ENCODE measurements at regions not wholly inside any gene's neighbourhood (a gene's known extent, or its start where the extent isn't known, plus 50 kb on each side); places are given as distances from the start of the nearest gene placed in this dataset.
A peak's percentile ranks its signal among the peaks of the same experiment; 100 is the strongest.

- WGBS, 2 donors (ENCODE audit: extremely low coverage in 2 of 2, insufficient read length in 2 of 2, insufficient replicate concordance in 1 of 2), result no CpG with 5 or more reads among the region's 7 CpGs
- H3K4me3 ChIP-seq (ENCODE audit: low read length in 2 of 2), result no peak overlapping the region
- no peak overlapping the region for H3K4me2 ChIP-seq (ENCODE audit: insufficient read depth, low read length, poor library complexity, severe bottlenecking)
- no peaks in the 10 kb centered on the region for H3K9me3 ChIP-seq (replicated peaks in 1 of 2; ENCODE audit: control insufficient read depth in 2 of 2, insufficient read depth in 1 of 2, low read depth in 1 of 2, low read length in 2 of 2)
- H3K9ac ChIP-seq (ENCODE audit: low read depth, low read length, poor library complexity), result no peak overlapping the region
- no peaks in the 10 kb centered on the region for H3K27me3 ChIP-seq (ENCODE audit: control insufficient read depth in 3 of 3, insufficient read depth in 3 of 3, low read depth in 1 of 3, low read length in 3 of 3)
- H4K8ac ChIP-seq (ENCODE audit: low read depth, low read length), result no peak overlapping the region
- peaks cover 5 to 9% of the 10 kb centered on the region in 2 donors for H3K4me1 ChIP-seq (ENCODE audit: control insufficient read depth in 2 of 2, insufficient read depth in 1 of 2, low read depth in 1 of 2, low read length in 2 of 2)
- no peak overlapping the region for H3K18ac ChIP-seq (ENCODE audit: low read length)
- H3K14ac ChIP-seq (ENCODE audit: low read length), result no peak overlapping the region
- H3K23ac ChIP-seq (ENCODE audit: low read depth, low read length, poor library complexity), result no peak overlapping the region
- no peak overlapping the region for H3K27ac ChIP-seq (replicated peaks; ENCODE audit: low read length)
- no peak overlapping the region for H2AFZ ChIP-seq (ENCODE audit: low read length)
- H3K79me1 ChIP-seq (ENCODE audit: low read depth, low read length), result no peaks in the 10 kb centered on the region
- H4K91ac ChIP-seq (ENCODE audit: low read depth, low read length, poor library complexity), result no peak overlapping the region
- no peak overlapping the region for H2BK120ac ChIP-seq (ENCODE audit: low read depth, low read length)
- no peak overlapping the region for H2BK5ac ChIP-seq (ENCODE audit: low read length)
- no peak for DNase-seq (ENCODE audit: low spot score)
- H3K36me3 ChIP-seq (replicated peaks in 1 of 2; ENCODE audit: control insufficient read depth in 2 of 2, insufficient read depth in 2 of 2, low read length in 2 of 2), result no peaks in the 10 kb centered on the region
- H2AK5ac ChIP-seq (ENCODE audit: low read depth, low read length), result no peak overlapping the region
- H3K4ac ChIP-seq (ENCODE audit: low read length), result no peak overlapping the region
- no peak overlapping the region for H2BK12ac ChIP-seq (ENCODE audit: low read length)
- no peak overlapping the region for H2BK15ac ChIP-seq (ENCODE audit: low read length)
Measured at GRCh38 chr5:116939641-116940040, 365.0 kb upstream of the SEMA6A start.

DNA sequence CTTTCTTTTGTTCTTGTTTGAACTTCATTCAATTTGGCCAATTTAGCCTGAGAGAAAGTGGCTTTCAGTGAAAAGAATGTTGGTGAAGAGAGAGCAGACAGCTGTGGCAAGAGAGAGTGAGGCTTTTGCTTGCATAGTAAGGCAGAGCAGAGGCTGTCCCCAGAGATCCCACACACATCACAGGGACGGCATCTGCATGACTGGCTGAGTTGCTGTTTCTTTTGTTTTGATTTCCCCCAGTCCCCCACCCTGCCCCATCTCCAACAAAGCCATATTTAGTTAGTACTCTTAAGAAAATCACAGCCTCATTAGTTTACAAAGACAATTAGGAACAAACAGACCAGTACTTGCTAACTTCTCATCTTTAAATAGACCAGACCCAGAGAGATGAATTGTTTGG, 363.9 kb upstream of the SEMA6A start:
- Histone ChIP-seq H3K36me3 (replicated peaks in 1 of 2; ENCODE audit: control insufficient read depth in 2 of 2, insufficient read depth in 2 of 2, low read length in 2 of 2) (no peaks in the 10 kb centered on the region), H3K9me3 (replicated peaks in 1 of 2; ENCODE audit: control insufficient read depth in 2 of 2, insufficient read depth in 1 of 2, low read depth in 1 of 2, low read length in 2 of 2) (no peaks in the 10 kb centered on the region), H2AK5ac (ENCODE audit: low read depth, low read length) (no peak overlapping the region), H3K18ac (ENCODE audit: low read length) (no peak overlapping the region), H2BK15ac (ENCODE audit: low read length) (no peak overlapping the region), H3K27me3 (ENCODE audit: control insufficient read depth in 3 of 3, insufficient read depth in 3 of 3, low read depth in 1 of 3, low read length in 3 of 3) (peaks cover 0 to 3% (median 0%) of the 10 kb centered on the region in 3 experiments), H2BK5ac (ENCODE audit: low read length) (no peak overlapping the region), H3K4ac (ENCODE audit: low read length) (no peak overlapping the region), H3K23ac (ENCODE audit: low read depth, low read length, poor library complexity) (no peak overlapping the region), H4K8ac (ENCODE audit: low read depth, low read length) (no peak overlapping the region), H2AFZ (ENCODE audit: low read length) (peak overlapping the region; percentile 70), H3K27ac (replicated peaks; ENCODE audit: low read length) (peak overlapping the region; percentile 24), H3K79me1 (ENCODE audit: low read depth, low read length) (no peaks in the 10 kb centered on the region), H3K9ac (ENCODE audit: low read depth, low read length, poor library complexity) (no peak overlapping the region), H3K14ac (ENCODE audit: low read length) (no peak overlapping the region), H3K4me2 (ENCODE audit: insufficient read depth, low read length, poor library complexity, severe bottlenecking) (no peak overlapping the region), H3K4me1 (ENCODE audit: control insufficient read depth in 2 of 2, insufficient read depth in 1 of 2, low read depth in 1 of 2, low read length in 2 of 2) (peaks cover 5 to 9% of the 10 kb centered on the region in 2 donors), H3K4me3 (ENCODE audit: low read length in 2 of 2) (no peak overlapping the region), H2BK12ac (ENCODE audit: low read length) (no peak overlapping the region), H2BK120ac (ENCODE audit: low read depth, low read length) (no peak overlapping the region), H4K91ac (ENCODE audit: low read depth, low read length, poor library complexity) (no peak overlapping the region)
- no CpG with 5 or more reads among the region's 1 CpG for WGBS, 2 donors (ENCODE audit: extremely low coverage in 2 of 2, insufficient read length in 2 of 2, insufficient replicate concordance in 1 of 2)
- DNase-seq (ENCODE audit: low spot score), result peak; percentile 32

- no peaks in the 10 kb centered on the region for H3K79me1 ChIP-seq (ENCODE audit: low read depth, low read length)
- no peak overlapping the region for H3K9ac ChIP-seq (ENCODE audit: low read depth, low read length, poor library complexity)
- peaks cover 0 to 3% (median 0%) of the 10 kb centered on the region in 3 experiments for H3K27me3 ChIP-seq (ENCODE audit: control insufficient read depth in 3 of 3, insufficient read depth in 3 of 3, low read depth in 1 of 3, low read length in 3 of 3)
- H4K91ac ChIP-seq (ENCODE audit: low read depth, low read length, poor library complexity), result no peak overlapping the region
- DNase-seq (ENCODE audit: low spot score), result no peak
- H3K36me3 ChIP-seq (replicated peaks in 1 of 2; ENCODE audit: control insufficient read depth in 2 of 2, insufficient read depth in 2 of 2, low read length in 2 of 2), result no peaks in the 10 kb centered on the region
- no peak overlapping the region for H3K14ac ChIP-seq (ENCODE audit: low read length)
- no peak overlapping the region for H4K8ac ChIP-seq (ENCODE audit: low read depth, low read length)
- H3K9me3 ChIP-seq (replicated peaks in 1 of 2; ENCODE audit: control insufficient read depth in 2 of 2, insufficient read depth in 1 of 2, low read depth in 1 of 2, low read length in 2 of 2), result no peaks in the 10 kb centered on the region
- H2AK5ac ChIP-seq (ENCODE audit: low read depth, low read length), result no peak overlapping the region
- no peak overlapping the region for H2BK15ac ChIP-seq (ENCODE audit: low read length)
- H3K4me1 ChIP-seq (ENCODE audit: control insufficient read depth in 2 of 2, insufficient read depth in 1 of 2, low read depth in 1 of 2, low read length in 2 of 2), result peaks cover 5 to 11% of the 10 kb centered on the region in 2 donors
- no CpG with 5 or more reads among the region's 2 CpGs for WGBS, 2 donors (ENCODE audit: extremely low coverage in 2 of 2, insufficient read length in 2 of 2, insufficient replicate concordance in 1 of 2)
- no peak overlapping the region for H2BK12ac ChIP-seq (ENCODE audit: low read length)
- H3K4me2 ChIP-seq (ENCODE audit: insufficient read depth, low read length, poor library complexity, severe bottlenecking), result no peak overlapping the region
- no peak overlapping the region for H2BK120ac ChIP-seq (ENCODE audit: low read depth, low read length)
- H3K27ac ChIP-seq (replicated peaks; ENCODE audit: low read length), result no peak overlapping the region
- no peak overlapping the region for H3K4ac ChIP-seq (ENCODE audit: low read length)
- no peak overlapping the region for H2BK5ac ChIP-seq (ENCODE audit: low read length)
- no peak overlapping the region for H3K4me3 ChIP-seq (ENCODE audit: low read length in 2 of 2)
- no peak overlapping the region for H3K23ac ChIP-seq (ENCODE audit: low read depth, low read length, poor library complexity)
- no peak overlapping the region for H3K18ac ChIP-seq (ENCODE audit: low read length)
- H2AFZ ChIP-seq (ENCODE audit: low read length), result no peak overlapping the region
Measured at GRCh38 chr5:116935561-116936162, 361.0 kb upstream of the SEMA6A start.

DNA sequence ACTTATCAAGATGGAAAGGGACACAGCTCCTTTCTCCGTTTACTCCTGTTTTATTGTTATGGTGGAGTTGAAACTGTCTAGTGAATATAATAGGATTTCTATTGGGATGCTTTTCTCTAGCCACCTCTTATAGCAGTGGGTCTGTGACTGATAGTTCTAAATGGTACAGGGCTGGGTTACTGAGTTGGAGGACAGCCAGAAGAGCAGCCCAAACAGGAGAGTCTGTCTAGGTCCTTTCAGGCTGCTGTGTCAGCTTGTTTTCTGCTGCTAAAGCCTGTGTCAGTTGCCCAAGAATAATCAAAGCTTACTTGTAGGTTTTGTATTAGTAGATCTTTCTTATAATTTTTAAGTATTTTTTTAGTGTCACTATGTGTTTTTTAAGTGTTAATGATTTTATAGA, 356.0 kb upstream of the SEMA6A start:
- Histone ChIP-seq H2BK15ac (ENCODE audit: low read length) (no peak overlapping the region), H4K8ac (ENCODE audit: low read depth, low read length) (no peak overlapping the region), H3K79me1 (ENCODE audit: low read depth, low read length) (no peaks in the 10 kb centered on the region), H3K4me3 (ENCODE audit: low read length in 2 of 2) (no peak overlapping the region), H2AK5ac (ENCODE audit: low read depth, low read length) (no peak overlapping the region), H3K27ac (replicated peaks; ENCODE audit: low read length) (no peak overlapping the region), H3K23ac (ENCODE audit: low read depth, low read length, poor library complexity) (no peak overlapping the region), H3K36me3 (replicated peaks in 1 of 2; ENCODE audit: control insufficient read depth in 2 of 2, insufficient read depth in 2 of 2, low read length in 2 of 2) (no peaks in the 10 kb centered on the region), H2BK120ac (ENCODE audit: low read depth, low read length) (no peak overlapping the region), H3K4ac (ENCODE audit: low read length) (no peak overlapping the region), H3K14ac (ENCODE audit: low read length) (no peak overlapping the region), H2BK12ac (ENCODE audit: low read length) (no peak overlapping the region), H3K4me1 (ENCODE audit: control insufficient read depth in 2 of 2, insufficient read depth in 1 of 2, low read depth in 1 of 2, low read length in 2 of 2) (peaks cover 0 to 2% of the 10 kb centered on the region in 2 donors), H3K18ac (ENCODE audit: low read length) (no peak overlapping the region), H3K4me2 (ENCODE audit: insufficient read depth, low read length, poor library complexity, severe bottlenecking) (no peak overlapping the region), H2BK5ac (ENCODE audit: low read length) (no peak overlapping the region), H2AFZ (ENCODE audit: low read length) (no peak overlapping the region), H3K9ac (ENCODE audit: low read depth, low read length, poor library complexity) (no peak overlapping the region), H3K27me3 (ENCODE audit: control insufficient read depth in 3 of 3, insufficient read depth in 3 of 3, low read depth in 1 of 3, low read length in 3 of 3) (peaks cover 0 to 3% (median 0%) of the 10 kb centered on the region in 3 experiments), H4K91ac (ENCODE audit: low read depth, low read length, poor library complexity) (no peak overlapping the region), H3K9me3 (replicated peaks in 1 of 2; ENCODE audit: control insufficient read depth in 2 of 2, insufficient read depth in 1 of 2, low read depth in 1 of 2, low read length in 2 of 2) (no peaks in the 10 kb centered on the region)
- WGBS, 2 donors (ENCODE audit: extremely low coverage in 2 of 2, insufficient read length in 2 of 2, insufficient replicate concordance in 1 of 2), result no CpG with 5 or more reads among the region's 1 CpG
- no peak for DNase-seq (ENCODE audit: low spot score)

Measured in neuronal stem cell (in vitro differentiated cells).